K562 (cell line): ENCODE measurements at regions not wholly inside any gene's neighbourhood (a gene's known extent, or its start where the extent isn't known, plus 50 kb on each side); places are given as distances from the start of the nearest gene placed in this dataset.

Experiments used
- ATAC-seq: fragments of 200-7000 bp; cut with Tn5 transposase; 3 replicates; pipeline ENCODE4 v1.9.1; 2020; ENCODE audit warnings: moderate library complexity
- BruUV-seq: library from RNA; stranded (reverse); fragments of 400-500 nt; replicated peaks from 2 replicates; lab custom pipeline; 2021; lab: Mats Ljungman, UMichigan
- CTCF ChIA-PET: fragments of 300-600 bp; formaldehyde crosslinking; extraction: SDS; loops from one replicate; lab custom pipeline; 2021; ENCODE audit warnings: low intra/inter-chr PET ratio; lab: Yijun Ruan, JAX
- POLR2A ChIA-PET: fragments of 300-600, 350-650 bp; sonication (Branson Sonifier 250); formaldehyde crosslinking; extraction: SDS; loops from one replicate; lab custom pipeline; 2021; ENCODE audit warnings: antibody characterized with exemption, inconsistent platforms; lab: Yijun Ruan, JAX
- DNase-seq, 4 experiments: peaks; one replicate each; pipeline versions ENCODE4 v3.0.0 to v3.0.0-alpha.2; 2011 to 2018; ENCODE audit warnings: low spot score in 3 of 4, mixed read lengths in 3 of 4; ENCODE audit errors: extremely low read depth in 1 of 4
- FAIRE-seq: peaks from 2 replicates; lab custom pipeline; 2011; peaks lifted over from hg19 to GRCh38; lab: Jason Lieb, UNC
- H2AFZ ChIP-seq: 2 replicates; pipeline ENCODE4 v1.6.0; 2011; ENCODE audit warnings: low read depth, low read length, control low read depth, inconsistent platforms
- H3K27ac ChIP-seq: fragments of 200-600 bp; 3 replicates; pipeline ENCODE4 v1.8.0; 2011; ENCODE audit warnings: low read depth, mild to moderate bottlenecking, control low read depth, inconsistent platforms, low read length, moderate library complexity, mixed read lengths; ENCODE audit errors: extremely low read depth
- H3K27me3 ChIP-seq, 2 experiments: fragments of 300-600 bp in 1 of 2; 2 replicates in 1 of 2; 3 replicates in 1 of 2; pipeline versions ENCODE4 v1.6.0 to v1.8.0; 2011; ENCODE audit warnings: inconsistent platforms in 2 of 2, low read length in 2 of 2, mild to moderate bottlenecking in 1 of 2, mixed read lengths in 1 of 2, moderate library complexity in 1 of 2; ENCODE audit not compliant: control insufficient read depth in 2 of 2, insufficient read depth in 2 of 2
- H3K36me3 ChIP-seq: fragments of 300-600 bp; 3 replicates; pipeline ENCODE4 v1.8.0; 2011; ENCODE audit warnings: mild to moderate bottlenecking, low read length, inconsistent platforms; ENCODE audit not compliant: control insufficient read depth, insufficient read depth
- H3K4me1 ChIP-seq, 2 experiments: fragments of 200-600 bp in 1 of 2; replicated peaks in 1 of 2; 2 replicates in 1 of 2; 3 replicates in 1 of 2; pipeline versions ENCODE4 v1.5.1 to v1.8.0; 2011; ENCODE audit warnings: inconsistent platforms in 2 of 2, low read length in 2 of 2, mild to moderate bottlenecking in 1 of 2, mixed read lengths in 1 of 2, moderate library complexity in 1 of 2; ENCODE audit not compliant: control insufficient read depth in 2 of 2, insufficient read depth in 2 of 2
- H3K4me2 ChIP-seq: 2 replicates; pipeline ENCODE4 v1.6.1; 2011; ENCODE audit warnings: low read length, control low read depth, inconsistent platforms, mixed read lengths; ENCODE audit not compliant: insufficient read depth
- H3K4me3 ChIP-seq: fragments of 200-600 bp; sonication (generic), shearing (Covaris generic); 2 replicates; pipeline ENCODE4 v1.5.1; 2016; ENCODE audit warnings: control low read depth, inconsistent platforms
- H3K79me2 ChIP-seq: fragments of 200-600 bp; 3 replicates; pipeline ENCODE4 v1.8.0; 2011; ENCODE audit warnings: low read length, inconsistent platforms; ENCODE audit not compliant: control insufficient read depth, insufficient read depth
- H3K9ac ChIP-seq, 2 experiments: 2 replicates each; pipeline versions ENCODE4 v1.6.0 to v1.6.1; 2011; ENCODE audit warnings: low read depth in 2 of 2, low read length in 2 of 2, control low read depth in 1 of 2, inconsistent platforms in 1 of 2, mild to moderate bottlenecking in 1 of 2, mixed read lengths in 1 of 2; ENCODE audit not compliant: insufficient read depth in 1 of 2
- H3K9me1 ChIP-seq: one replicate; pipeline ENCODE4 v1.6.0; 2011; ENCODE audit warnings: inconsistent platforms, mild to moderate bottlenecking, low read length, moderate library complexity; ENCODE audit not compliant: control insufficient read depth, insufficient read depth
- H3K9me3 ChIP-seq: replicated peaks from 2 replicates; pipeline ENCODE4 v1.5.1; 2011; ENCODE audit warnings: low read depth, low read length, inconsistent platforms; ENCODE audit not compliant: control insufficient read depth, insufficient read depth
- H4K20me1 ChIP-seq: replicated peaks from 2 replicates; pipeline ENCODE4 v1.6.1; 2011; ENCODE audit warnings: low read length, inconsistent platforms, mixed read lengths; ENCODE audit not compliant: control insufficient read depth, insufficient read depth
- LCOR ChIP-seq: sonication (generic); formaldehyde crosslinking; IDR thresholded peaks from 2 replicates; pipeline ENCODE4 v1.8.0; 2022; ENCODE audit warnings: mild to moderate bottlenecking, missing genetic modification reagents
- NRF1 ChIP-seq, 2 experiments: fragments of 450-650 bp; IDR thresholded peaks in 1 of 2; conservative IDR thresholded peaks in 1 of 2; 2 replicates each; pipeline ENCODE4 v1.6.1; 2014; ENCODE audit warnings: mild to moderate bottlenecking in 2 of 2
- RBM25 ChIP-seq: fragments of 200-400 bp; formaldehyde crosslinking; IDR thresholded peaks from 2 replicates; pipeline ENCODE4 v1.6.1; 2018; ENCODE audit warnings: low read length, low read depth, moderate library complexity; ENCODE audit not compliant: severe bottlenecking
- ZNF146 ChIP-seq: IDR thresholded peaks from one replicate; pipeline ENCODE4 v1.6.1; 2018; ENCODE audit warnings: missing compliant biosample characterization; ENCODE audit not compliant: unreplicated experiment
- WGBS: fragments of 100-300 bp; shearing (Covaris generic); methylation state at CpG from one replicate; pipeline ENCODE4 v1.1.6; 2016; ENCODE audit warnings: low coverage, mixed read lengths; ENCODE audit not compliant: insufficient coverage; ENCODE audit errors: missing lambda C conversion rate; 5-methylcytosine and 5-hydroxymethylcytosine counted together
- in situ Hi-C: fragments of 300-500 bp; cut with MboI; formaldehyde crosslinking; loops from 4 replicates; pipeline ENCODE4 v1.15.0; 2018; ENCODE audit warnings: inconsistent platforms, mixed read lengths
- intact Hi-C: fragments of 100-400 bp; cut with micrococcal nuclease; formaldehyde crosslinking; loops from 2 replicates; pipeline ENCODE4 v1.14.2; 2022
- TF ChIP-seq, protein P1 (sequence below): sonication (generic); formaldehyde crosslinking; IDR thresholded peaks from 2 replicates; pipeline ENCODE4 v1.8.0; 2022; ENCODE audit warnings: mild to moderate bottlenecking, missing genetic modification reagents
- TF ChIP-seq, protein P2 (sequence below): fragments of 250-450 bp; sonication (Bioruptor Pico); IDR thresholded peaks from 2 replicates; pipeline ENCODE4 v1.5.0; 2021; ENCODE audit warnings: mild to moderate bottlenecking, moderate library complexity

DNA sequence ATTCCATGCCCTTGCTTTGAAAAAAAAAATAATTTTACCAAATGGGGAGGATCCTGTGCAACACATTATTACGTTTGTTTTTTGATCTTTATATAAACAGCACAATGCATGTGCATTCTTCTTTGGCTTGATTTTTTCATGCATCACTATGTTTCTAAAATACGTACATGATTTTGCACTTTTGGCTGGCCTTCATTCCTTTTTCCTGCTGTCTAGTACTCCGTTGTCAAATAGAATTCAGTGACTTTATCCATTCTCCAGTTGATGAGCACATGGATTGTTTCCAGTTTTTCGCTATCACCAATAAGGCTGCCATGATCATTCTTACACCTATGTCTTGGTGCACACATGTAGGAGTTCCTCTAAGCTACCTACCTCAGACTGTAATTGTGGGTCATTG lies 63.0 kb upstream of the ID3 start:
- H3K27me3 ChIP-seq: peaks cover 31 to 54% of the 10 kb centered on the region in 2 experiments; a peak in 4 of 5 replicates
- H3K4me3 ChIP-seq: no peak overlapping the region
- no peaks in the 10 kb centered on the region for H3K9me1 ChIP-seq
- no peak overlapping the region for H3K9ac ChIP-seq
- DNase-seq: no peak
- no peak overlapping the region for H3K4me2 ChIP-seq
- intact Hi-C loops: no loop called here
- BruUV-seq: no TSS peak
- no peak overlapping the region for H3K27ac ChIP-seq
- H3K4me1 ChIP-seq: peaks cover 9% of the 10 kb centered on the region in 2 experiments
- H3K79me2 ChIP-seq: no peaks in the 10 kb centered on the region
- H2AFZ ChIP-seq: no peak overlapping the region
- ChIA-PET CTCF (no interaction called here), POLR2A (interaction anchor here (0.8 to 1.6 kb wide), 2 partner anchors 11 to 69 kb away, joined by 4 read pairs; partner anchors contain the start of gene RPL11)
- no peak for ATAC-seq
- H4K20me1 ChIP-seq: 0 out of 2 replicates have a peak, but pooled peaks cover 5% of the 10 kb centered on the region
- TF ChIP-seq, protein P1, sequence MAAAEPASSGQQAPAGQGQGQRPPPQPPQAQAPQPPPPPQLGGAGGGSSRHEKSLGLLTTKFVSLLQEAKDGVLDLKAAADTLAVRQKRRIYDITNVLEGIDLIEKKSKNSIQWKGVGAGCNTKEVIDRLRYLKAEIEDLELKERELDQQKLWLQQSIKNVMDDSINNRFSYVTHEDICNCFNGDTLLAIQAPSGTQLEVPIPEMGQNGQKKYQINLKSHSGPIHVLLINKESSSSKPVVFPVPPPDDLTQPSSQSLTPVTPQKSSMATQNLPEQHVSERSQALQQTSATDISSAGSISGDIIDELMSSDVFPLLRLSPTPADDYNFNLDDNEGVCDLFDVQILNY (CRISPR knock-in tag): no peak
- TF ChIP-seq LCOR (CRISPR knock-in tag): no peak
- peak; percentile 79 for TF ChIP-seq ZNF146 (CRISPR knock-in tag)
- peak; percentile 17 for TF ChIP-seq RBM25
- in situ Hi-C loops: no loop called here
- 13% methylated on average over 4 of the region's 4 CpGs for WGBS
- no peak for FAIRE-seq
- no peaks in the 10 kb centered on the region for H3K9me3 ChIP-seq
- H3K36me3 ChIP-seq: no peaks in the 10 kb centered on the region

DNA sequence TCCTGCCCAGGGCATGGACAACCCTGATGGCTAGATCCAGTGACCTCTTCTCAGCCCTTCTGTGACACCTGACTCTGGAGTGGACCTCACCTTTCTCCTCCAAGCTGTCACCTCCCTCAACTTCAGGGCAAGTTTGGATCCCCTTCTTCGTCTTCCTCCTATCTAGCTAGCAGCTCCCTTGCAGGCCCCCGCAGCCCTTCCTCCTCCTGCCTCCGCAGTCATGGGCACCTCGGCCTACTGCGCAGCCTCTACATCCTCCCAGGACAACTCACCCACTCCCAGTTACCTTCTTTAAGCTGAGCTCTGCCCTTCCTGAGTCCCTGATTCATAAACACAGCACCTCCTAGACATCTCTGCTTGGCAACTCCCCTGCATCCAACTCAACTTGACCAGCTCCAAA lies 61.3 kb upstream of the ID3 start:
- CTCF ChIA-PET: no interaction called here
- Histone ChIP-seq H3K27me3 (peaks cover 25 to 44% of the 10 kb centered on the region in 2 experiments; a peak in 4 of 5 replicates), H3K4me1 (peaks cover 9 to 13% of the 10 kb centered on the region in 2 experiments), H3K4me2 (no peak overlapping the region), H2AFZ (no peak overlapping the region), H3K27ac (no peak overlapping the region), H4K20me1 (no peaks in the 10 kb centered on the region), H3K9me1 (no peaks in the 10 kb centered on the region), H3K9ac (no peak overlapping the region), H3K9me3 (no peaks in the 10 kb centered on the region), H3K36me3 (no peaks in the 10 kb centered on the region), H3K4me3 (no peak overlapping the region), H3K79me2 (no peaks in the 10 kb centered on the region)
- no peak for FAIRE-seq
- WGBS: 14% methylated on average over 5 of the region's 5 CpGs
- BruUV-seq: no TSS peak
- DNase-seq: no peak
- TF ChIP-seq NRF1 (conservative IDR thresholded peaks at IDR 0.05 in 1 of 2, IDR thresholded peaks at IDR 0.05 in 1 of 2): peak in 1 of 2 experiments; percentile 36; a peak in 1 of 4 replicates
- TF ChIP-seq, protein P2, sequence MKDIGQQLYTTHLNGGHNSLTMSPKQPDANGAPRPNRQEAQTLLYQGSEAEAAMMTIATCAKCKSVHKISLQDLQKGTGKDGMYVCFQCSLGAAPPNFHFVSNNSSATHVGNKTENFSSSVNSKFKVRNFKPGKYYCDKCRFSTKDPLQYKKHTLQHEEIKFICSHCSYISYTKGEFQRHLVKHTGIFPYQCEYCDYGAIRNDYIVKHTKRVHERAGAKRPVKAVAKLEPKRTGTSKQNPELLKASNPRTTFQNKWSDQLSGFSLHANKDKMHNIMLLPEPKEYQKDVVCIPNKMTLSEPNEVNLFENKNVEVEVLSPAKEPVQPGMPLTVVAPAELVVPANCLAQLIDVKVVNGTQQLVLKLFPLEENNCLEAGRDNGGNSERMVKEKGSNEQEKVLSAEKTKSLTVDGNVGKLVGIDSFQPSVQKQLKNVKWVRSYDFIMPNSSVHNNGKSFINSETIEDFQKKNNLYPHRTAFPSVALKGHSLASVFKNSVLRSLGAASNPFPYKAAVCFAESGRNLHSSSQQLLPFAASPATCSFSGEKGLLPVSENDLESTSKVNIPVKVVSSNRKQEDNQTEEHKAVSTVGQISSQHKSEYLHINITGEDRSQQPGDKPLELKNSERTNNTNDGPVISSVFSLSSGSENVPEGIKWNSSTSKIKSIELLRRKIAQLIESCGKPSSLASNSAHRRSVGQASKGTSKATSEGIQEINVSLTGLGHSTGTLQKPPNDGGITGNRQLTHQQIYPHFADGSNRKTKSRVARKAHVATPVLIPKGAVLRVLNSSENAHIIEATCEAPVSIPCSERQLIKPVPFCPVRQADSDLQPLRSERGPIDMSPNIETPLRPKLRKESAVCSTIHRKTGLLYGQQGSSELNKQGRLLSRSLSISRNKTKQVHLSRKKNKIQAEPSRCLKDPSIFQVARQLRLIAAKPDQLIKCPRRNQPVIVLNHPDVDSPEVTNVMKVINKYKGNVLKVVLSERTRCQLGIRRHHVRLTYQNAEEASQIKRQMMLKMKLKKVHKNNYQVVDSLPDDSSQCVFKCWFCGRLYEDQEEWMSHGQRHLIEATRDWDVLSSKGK (CRISPR knock-in tag): no peak
- intact Hi-C loops (no loop called here), in situ Hi-C loops (no loop called here)
- POLR2A ChIA-PET: interaction anchor here (0.5 to 2.1 kb wide), 6 partner anchors 14 to 136 kb away, joined by 3 to 8 read pairs (median 3); partner anchors contain the start of gene ID3
- no peak for ATAC-seq
